Esophagus (tissue), 2 donors: ENCODE measurements at regions not wholly inside any gene's neighbourhood (a gene's known extent, or its start where the extent isn't known, plus 50 kb on each side); places are given as distances from the start of the nearest gene placed in this dataset.

ENCODE experiments used
- H3K27ac ChIP-seq, 2 donors: one replicate each; pipeline ENCODE4 v1.5.1; 2013; ENCODE audit warnings: low read depth in 2 of 2, mild to moderate bottlenecking in 2 of 2, inconsistent platforms in 1 of 2, low read length in 1 of 2, moderate library complexity in 1 of 2
- H3K27me3 ChIP-seq, 2 donors: one replicate each; pipeline ENCODE4 v1.6.1; 2013; ENCODE audit warnings: low read length in 2 of 2, control low read depth in 1 of 2, mild to moderate bottlenecking in 1 of 2; ENCODE audit not compliant: insufficient read depth in 2 of 2, control insufficient read depth in 1 of 2
- H3K36me3 ChIP-seq, 2 donors: one replicate each; pipeline ENCODE4 v1.6.1; 2013; ENCODE audit warnings: low read length in 1 of 2; ENCODE audit not compliant: control insufficient read depth in 2 of 2, insufficient read depth in 2 of 2
- H3K4me1 ChIP-seq, 2 donors: one replicate each; pipeline ENCODE4 v1.6.1; 2013; ENCODE audit warnings: low read length in 1 of 2; ENCODE audit not compliant: control insufficient read depth in 2 of 2, insufficient read depth in 2 of 2
- H3K4me3 ChIP-seq, 2 donors: one replicate each; pipeline ENCODE4 v1.5.1; 2013; ENCODE audit warnings: low read length in 2 of 2, mild to moderate bottlenecking in 2 of 2, low read depth in 1 of 2, moderate library complexity in 1 of 2
- H3K9me3 ChIP-seq, 2 donors: one replicate each; pipeline ENCODE4 v1.6.1; 2013; ENCODE audit warnings: mild to moderate bottlenecking in 2 of 2, low read depth in 1 of 2, low read length in 1 of 2, moderate library complexity in 1 of 2; ENCODE audit not compliant: control insufficient read depth in 2 of 2, insufficient read depth in 1 of 2
- WGBS, 2 donors: extraction: QIAGEN DNeasy Blood & Tissue Kit; methylation state at CpG; one replicate each; pipeline ENCODE4 v1.1.7; 2013; 5-methylcytosine and 5-hydroxymethylcytosine counted together
- donor health status: healthy with polysubstance abuse.
- donor health status: Bipolar disorder and iron deficiency.

DNA sequence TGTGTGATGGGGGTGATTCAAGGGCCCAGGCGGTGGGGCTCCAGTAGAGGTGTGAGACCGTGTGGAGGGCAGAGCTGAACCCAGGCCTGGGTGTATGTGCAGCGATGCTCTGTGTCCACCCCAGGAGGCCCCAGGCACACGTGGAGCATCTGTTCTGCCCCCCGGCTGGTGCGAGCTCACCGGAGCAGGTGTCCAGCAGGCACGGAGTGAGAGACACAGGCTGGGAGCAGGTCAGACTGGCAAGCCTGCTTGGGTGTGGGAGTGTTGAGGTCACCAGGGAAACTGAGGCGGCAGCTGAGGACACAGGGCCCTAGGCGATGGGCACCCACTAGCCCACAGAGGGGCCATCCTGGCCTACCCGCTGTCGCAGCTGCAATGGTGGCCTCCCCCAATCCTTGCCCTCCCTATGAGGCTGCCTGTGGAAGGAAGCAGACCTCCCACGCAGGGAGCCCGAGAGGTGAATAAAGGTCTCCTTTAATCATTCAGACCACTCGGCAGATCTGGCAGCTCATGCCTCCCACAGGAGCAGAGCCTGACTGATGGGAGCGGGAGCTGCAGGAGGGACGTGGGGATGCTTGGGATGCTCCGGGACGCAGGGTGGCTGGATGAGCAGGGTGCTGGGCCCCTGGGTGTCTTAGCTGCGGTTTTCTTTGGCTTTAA, 1165.1 kb downstream of the BRD1 start:
- H3K9me3 ChIP-seq = peaks cover 0 to 9% of the 10 kb centered on the region in 2 donors
- 78 to 85% methylated on average over 20 of the region's 20 CpGs for WGBS, 2 donors
- H3K4me1 ChIP-seq = no peaks in the 10 kb centered on the region
- H3K36me3 ChIP-seq = no peaks in the 10 kb centered on the region
- no peak overlapping the region for H3K27ac ChIP-seq
- H3K4me3 ChIP-seq = no peak overlapping the region
- H3K27me3 ChIP-seq = no peaks in the 10 kb centered on the region

DNA sequence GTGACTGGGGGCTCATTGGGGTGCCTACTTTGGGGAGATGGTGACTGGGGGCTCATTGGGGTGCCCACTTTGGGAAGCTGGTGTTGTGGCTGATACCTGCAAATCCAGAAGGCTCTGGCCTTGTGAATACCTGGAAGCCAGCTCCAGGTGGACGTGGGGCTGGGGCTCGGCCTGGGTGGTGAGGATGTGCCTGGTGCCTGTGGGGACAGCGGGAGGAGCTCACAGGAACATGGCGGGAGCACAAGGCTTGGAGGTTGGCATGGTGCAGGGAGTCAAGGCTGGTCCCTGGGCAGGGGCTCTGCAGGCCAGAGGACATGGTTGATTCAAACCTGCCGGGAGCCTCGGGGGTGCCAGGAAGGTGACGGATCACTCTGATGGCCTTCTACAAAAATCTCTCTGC, 1165.7 kb downstream of the BRD1 start:
- no peak overlapping the region for H3K4me3 ChIP-seq
- no peaks in the 10 kb centered on the region for H3K36me3 ChIP-seq
- WGBS, 2 donors = 67 to 88% methylated on average over 7 of the region's 7 CpGs
- H3K27me3 ChIP-seq = no peaks in the 10 kb centered on the region
- peaks cover 0 to 9% of the 10 kb centered on the region in 2 donors for H3K9me3 ChIP-seq
- H3K4me1 ChIP-seq = no peaks in the 10 kb centered on the region
- H3K27ac ChIP-seq = no peak overlapping the region

DNA sequence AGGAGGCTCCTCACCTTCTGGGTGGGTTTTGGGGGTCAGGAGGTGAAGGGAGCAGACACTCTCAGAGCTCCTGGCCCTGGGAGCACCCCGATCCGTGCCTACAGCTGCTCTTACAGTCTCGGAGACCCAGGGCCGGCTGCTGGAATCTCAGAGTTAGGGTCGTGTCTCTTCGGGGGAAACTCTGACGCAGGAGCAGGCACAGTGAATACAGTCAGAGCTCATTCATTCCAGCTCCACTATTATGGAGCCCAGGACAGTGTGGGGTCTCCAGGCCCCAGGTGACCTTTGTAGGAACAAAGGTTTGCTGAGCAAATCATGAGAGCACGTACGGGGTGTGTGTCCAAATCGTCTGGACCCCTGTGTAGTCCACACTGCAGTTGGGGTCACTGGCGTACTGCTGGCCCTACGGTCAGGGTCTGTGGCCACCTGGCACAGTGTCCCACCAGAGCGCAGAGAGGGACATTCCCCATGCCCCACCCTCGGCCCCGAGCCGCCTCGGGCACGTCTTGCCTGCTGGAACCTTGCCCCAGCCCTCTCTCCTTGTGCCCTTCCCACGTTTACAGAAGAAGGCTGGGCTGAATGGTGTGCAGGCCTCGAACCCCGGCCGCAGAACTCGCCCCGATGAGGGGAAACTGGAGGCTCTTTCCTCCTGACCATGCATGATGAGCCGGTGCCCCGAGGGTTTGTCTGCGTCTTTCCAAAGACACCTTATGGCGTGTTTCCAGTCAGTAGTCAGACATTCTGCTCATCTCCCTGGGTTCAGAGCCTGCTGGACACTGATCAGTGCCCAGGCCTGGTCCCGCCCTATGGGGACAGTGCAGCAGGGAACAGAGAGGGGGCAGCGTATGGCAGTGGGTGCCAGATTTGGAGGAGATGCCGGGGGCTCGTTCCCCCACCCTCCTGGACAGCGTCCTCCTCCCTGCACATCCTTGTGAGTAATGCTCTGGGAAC, 1166.6 kb downstream of the BRD1 start:
- 62% methylated on average over 32 to 33 of the region's 33 CpGs for WGBS, 2 donors
- Histone ChIP-seq H3K27ac (no peak overlapping the region), H3K36me3 (no peaks in the 10 kb centered on the region)

DNA sequence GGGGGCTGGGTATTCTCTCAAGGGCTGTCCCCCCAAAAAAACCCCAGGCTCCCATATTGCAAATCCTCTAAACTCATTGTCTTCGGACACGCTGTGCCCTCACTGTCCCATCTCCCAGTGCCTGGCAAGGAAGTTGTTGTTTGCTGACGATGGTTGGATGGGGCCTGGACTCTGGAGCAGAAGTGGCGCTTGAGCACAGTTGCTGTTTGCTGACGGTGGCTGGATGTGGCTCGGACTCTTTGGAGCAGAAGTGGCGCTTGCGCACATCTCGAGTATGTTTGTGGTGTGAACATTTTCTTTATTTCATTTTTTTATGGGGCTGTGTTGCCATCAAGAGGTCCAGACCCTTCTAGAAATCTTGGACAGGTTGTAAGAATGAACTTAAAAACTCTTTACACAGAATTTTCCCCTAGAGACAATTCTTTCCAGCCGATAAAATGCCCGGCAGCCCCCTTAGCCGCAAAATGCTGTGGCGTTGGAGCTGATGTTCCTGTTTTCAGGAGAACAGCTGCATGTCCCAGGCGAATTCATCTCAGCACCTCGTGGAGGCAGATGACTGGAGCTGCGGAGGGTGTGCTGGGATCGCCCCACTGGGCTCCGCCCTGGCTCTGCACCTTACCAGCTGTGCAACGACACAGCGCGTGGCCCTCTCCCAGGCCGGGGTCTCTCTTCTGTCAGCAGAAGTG, 1167.4 kb downstream of the BRD1 start:
- no peaks in the 10 kb centered on the region for H3K36me3 ChIP-seq
- no peaks in the 10 kb centered on the region for H3K27me3 ChIP-seq
- H3K4me1 ChIP-seq = no peaks in the 10 kb centered on the region
- H3K4me3 ChIP-seq = no peak overlapping the region
- no peak overlapping the region for H3K27ac ChIP-seq
- peaks cover 0 to 4% of the 10 kb centered on the region in 2 donors for H3K9me3 ChIP-seq
- 74 to 78% methylated on average over 22 of the region's 22 CpGs for WGBS, 2 donors

More for the DNA sequence above, 1166.6 kb downstream of the BRD1 start:
- H3K9me3 ChIP-seq = peaks cover 0 to 4% of the 10 kb centered on the region in 2 donors
- H3K27me3 ChIP-seq = no peaks in the 10 kb centered on the region
- H3K4me3 ChIP-seq = no peak overlapping the region
- H3K4me1 ChIP-seq = no peaks in the 10 kb centered on the region

- WGBS, 2 donors = 80% methylated on average over 7 to 8 of the region's 8 CpGs
- no peaks in the 10 kb centered on the region for H3K4me1 ChIP-seq
- H3K36me3 ChIP-seq = no peaks in the 10 kb centered on the region
- no peaks in the 10 kb centered on the region for H3K27me3 ChIP-seq
- H3K4me3 ChIP-seq = no peak overlapping the region
- peaks cover 0 to 4% of the 10 kb centered on the region in 2 donors for H3K9me3 ChIP-seq
- H3K27ac ChIP-seq = no peak overlapping the region
Observed at GRCh38 chr22:48659404-48659996, 1168.2 kb downstream of the BRD1 start.

DNA sequence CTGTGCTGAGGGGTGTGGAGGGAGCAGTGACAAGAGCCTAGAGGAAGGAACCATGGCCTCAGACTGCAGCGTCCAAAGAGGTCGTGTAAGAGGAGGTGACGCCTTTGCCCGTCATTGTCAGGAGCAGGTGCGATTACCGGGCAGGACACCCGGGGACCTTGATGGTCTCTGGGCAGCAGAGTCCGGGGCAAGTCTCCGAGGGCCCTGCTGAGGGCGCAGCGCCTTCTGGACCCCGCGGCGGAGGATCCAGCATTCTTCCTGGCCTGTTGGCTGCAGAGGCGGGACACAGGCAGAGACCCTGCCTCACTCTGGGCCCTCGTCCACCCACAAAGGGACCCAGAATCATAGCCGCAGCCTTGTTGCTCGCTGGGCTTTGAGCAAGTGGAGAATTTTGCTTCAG, 1168.8 kb downstream of the BRD1 start:
- Histone ChIP-seq H3K27ac (no peak overlapping the region), H3K27me3 (no peaks in the 10 kb centered on the region), H3K4me3 (no peak overlapping the region), H3K9me3 (peaks cover 0 to 2% of the 10 kb centered on the region in 2 donors), H3K36me3 (no peaks in the 10 kb centered on the region), H3K4me1 (peaks cover 0 to 3% of the 10 kb centered on the region in 2 donors)
- WGBS, 2 donors = 89 to 90% methylated on average over 18 of the region's 18 CpGs

- Histone ChIP-seq H3K27ac (no peak overlapping the region), H3K4me1 (peaks cover 0 to 3% of the 10 kb centered on the region in 2 donors), H3K4me3 (no peak overlapping the region), H3K27me3 (no peaks in the 10 kb centered on the region), H3K9me3 (peaks cover 0 to 1% of the 10 kb centered on the region in 2 donors), H3K36me3 (no peaks in the 10 kb centered on the region)
- WGBS, 2 donors = 85 to 89% methylated on average over 15 of the region's 15 CpGs
Observed at GRCh38 chr22:48658246-48658645, 1169.4 kb downstream of the BRD1 start.

DNA sequence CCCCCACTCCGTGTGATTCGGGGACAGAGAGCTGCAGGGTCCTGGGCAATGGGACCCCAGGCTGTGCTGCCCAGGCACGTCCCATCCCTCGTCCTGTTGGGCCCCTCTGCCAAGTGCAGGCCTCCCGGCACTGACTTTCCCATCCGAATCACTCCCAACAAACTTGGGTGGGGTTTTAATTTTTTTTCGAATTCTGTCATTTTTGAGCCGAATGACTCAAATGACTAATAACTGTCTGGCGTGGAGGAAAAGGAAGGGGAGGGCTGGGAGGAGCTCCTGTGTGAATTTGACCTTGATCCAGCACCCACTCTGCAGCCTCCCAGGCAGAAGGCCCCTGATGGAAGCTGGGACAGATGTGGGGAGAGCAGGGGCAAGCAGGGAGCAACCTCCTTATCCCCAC, 1173.2 kb downstream of the BRD1 start:
- no peak overlapping the region for H3K4me3 ChIP-seq
- no peaks in the 10 kb centered on the region for H3K27me3 ChIP-seq
- peaks cover 0 to 3% of the 10 kb centered on the region in 2 donors for H3K4me1 ChIP-seq
- H3K36me3 ChIP-seq = no peaks in the 10 kb centered on the region
- no peaks in the 10 kb centered on the region for H3K9me3 ChIP-seq
- 41 to 46% methylated on average over 9 of the region's 9 CpGs for WGBS, 2 donors
- H3K27ac ChIP-seq = no peak overlapping the region

DNA sequence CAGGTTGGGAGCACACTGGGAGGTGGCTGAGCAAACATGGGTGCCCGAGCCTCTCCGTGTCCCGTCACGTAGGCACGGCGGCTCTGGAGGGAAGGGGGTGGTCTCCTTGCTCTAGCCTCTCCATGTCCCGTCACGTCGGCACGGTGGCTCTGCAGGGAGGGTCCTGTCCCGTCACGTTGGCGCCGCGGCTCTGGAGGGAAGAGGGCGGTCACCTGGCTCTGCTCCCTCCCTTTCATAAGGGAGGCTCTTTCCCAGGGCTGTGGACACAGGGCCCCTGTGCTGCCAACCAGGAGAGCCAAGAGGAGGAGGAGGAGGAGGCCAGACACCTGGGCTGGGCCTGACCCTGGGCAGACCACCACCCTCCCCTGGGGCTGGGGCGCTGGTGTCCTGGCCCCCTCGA, 1173.7 kb downstream of the BRD1 start:
- no peaks in the 10 kb centered on the region for H3K36me3 ChIP-seq
- 57 to 69% methylated on average over 15 to 18 of the region's 18 CpGs for WGBS, 2 donors
- no peaks in the 10 kb centered on the region for H3K9me3 ChIP-seq
- no peak overlapping the region for H3K27ac ChIP-seq
- no peak overlapping the region for H3K4me3 ChIP-seq
- peaks cover 0 to 3% of the 10 kb centered on the region in 2 donors for H3K4me1 ChIP-seq
- no peaks in the 10 kb centered on the region for H3K27me3 ChIP-seq
